Loucy (cell line): ENCODE measurements at regions not wholly inside any gene's neighbourhood (a gene's known extent, or its start where the extent isn't known, plus 50 kb on each side); places are given as distances from the start of the nearest gene placed in this dataset.

Experiments used
- H2AFZ ChIP-seq: fragments of 200-600 bp; sonication (generic); 2 replicates; pipeline ENCODE4 v1.6.0; 2016; ENCODE audit warnings: antibody characterized with exemption, mild to moderate bottlenecking, low read length, moderate library complexity
- H3F3A ChIP-seq: fragments of 200-600 bp; 2 replicates; pipeline ENCODE4 v1.6.0; 2016; ENCODE audit warnings: antibody characterized with exemption, low read depth, mild to moderate bottlenecking
- H3K27me3 ChIP-seq: fragments of 200-600 bp; sonication (generic); 2 replicates; pipeline ENCODE4 v1.6.1; 2014; ENCODE audit warnings: low read length, mild to moderate bottlenecking; ENCODE audit not compliant: insufficient read depth, poor library complexity, severe bottlenecking
- H3K36me3 ChIP-seq: fragments of 200-600 bp; sonication (generic); 2 replicates; pipeline ENCODE4 v1.6.1; 2016; ENCODE audit warnings: low read length; ENCODE audit not compliant: insufficient read depth
- H3K4me1 ChIP-seq: fragments of 200-600 bp; sonication (generic); 2 replicates; pipeline ENCODE4 v1.5.1; 2014; ENCODE audit warnings: low read length, mild to moderate bottlenecking; ENCODE audit not compliant: insufficient read depth, poor library complexity, severe bottlenecking
- H3K4me2 ChIP-seq: fragments of 200-600 bp; sonication (generic); 2 replicates; pipeline ENCODE4 v1.6.0; 2014; ENCODE audit warnings: antibody characterized with exemption, low read length, low read depth, mild to moderate bottlenecking; ENCODE audit not compliant: poor library complexity, severe bottlenecking
- H3K4me3 ChIP-seq: fragments of 200-600 bp; sonication (generic); 2 replicates; pipeline ENCODE4 v1.5.1; 2014; ENCODE audit warnings: low read length, mild to moderate bottlenecking, mixed read lengths; ENCODE audit not compliant: poor library complexity, severe bottlenecking
- H3K79me2 ChIP-seq: fragments of 200-600 bp; sonication (generic); 2 replicates; pipeline ENCODE4 v1.6.1; 2014; ENCODE audit warnings: low read length; ENCODE audit not compliant: insufficient read depth
- H3K9ac ChIP-seq: fragments of 200-600 bp; sonication (generic); 2 replicates; pipeline ENCODE4 v1.6.0; 2014; ENCODE audit warnings: mild to moderate bottlenecking, low read depth, low read length, moderate library complexity; ENCODE audit not compliant: poor library complexity, severe bottlenecking
- H3K9me2 ChIP-seq: fragments of 200-600 bp; sonication (generic); replicated peaks from 2 replicates; pipeline ENCODE4 v1.6.1; 2016; ENCODE audit warnings: low read depth, low read length, mixed read lengths
- H3K9me3 ChIP-seq: fragments of 200-600 bp; sonication (generic); 2 replicates; pipeline ENCODE4 v1.6.1; 2014; ENCODE audit warnings: mild to moderate bottlenecking, antibody characterized with exemption, low read length, low read depth; ENCODE audit not compliant: insufficient read depth
- H4K20me1 ChIP-seq: fragments of 200-600 bp; sonication (generic); 2 replicates; pipeline ENCODE4 v1.6.0; 2014; ENCODE audit warnings: antibody characterized with exemption, low read length, mild to moderate bottlenecking; ENCODE audit not compliant: insufficient read depth, poor library complexity, severe bottlenecking
- CTCF ChIP-seq: fragments of 200-600 bp; sonication (generic); conservative IDR thresholded peaks from 2 replicates; pipeline ENCODE4 v1.5.1; 2014; ENCODE audit warnings: mild to moderate bottlenecking, antibody characterized with exemption, low read length
- EZH2phosphoT487 ChIP-seq: fragments of 200-600 bp; IDR thresholded peaks from 2 replicates; pipeline ENCODE4 v1.6.1; 2018; ENCODE audit warnings: antibody characterized with exemption, mild to moderate bottlenecking, moderate library complexity, borderline replicate concordance

- H3K9ac ChIP-seq = no peak overlapping the region
- no peak overlapping the region for H2AFZ ChIP-seq
- TF ChIP-seq CTCF (no peak), EZH2phosphoT487 (no peak)
- no peaks in the 10 kb centered on the region for H3K9me3 ChIP-seq
- no peaks in the 10 kb centered on the region for H3K79me2 ChIP-seq
- no peaks in the 10 kb centered on the region for H3K27me3 ChIP-seq
- no peaks in the 10 kb centered on the region for H3F3A ChIP-seq
- H4K20me1 ChIP-seq = no peaks in the 10 kb centered on the region
- H3K9me2 ChIP-seq = no peaks in the 10 kb centered on the region
- no peaks in the 10 kb centered on the region for H3K4me1 ChIP-seq
- H3K4me3 ChIP-seq = no peak overlapping the region
- no peaks in the 10 kb centered on the region for H3K36me3 ChIP-seq
- H3K4me2 ChIP-seq = no peak overlapping the region
These were observed 366.5 kb downstream of the LRFN5 start for GRCh38 chr14:41973178-41973577.

- Histone ChIP-seq H3K9me2 (no peaks in the 10 kb centered on the region), H2AFZ (no peak overlapping the region), H3K36me3 (no peaks in the 10 kb centered on the region), H3K4me3 (no peak overlapping the region), H3F3A (no peaks in the 10 kb centered on the region), H3K4me1 (no peaks in the 10 kb centered on the region), H3K27me3 (no peaks in the 10 kb centered on the region), H3K9me3 (no peaks in the 10 kb centered on the region), H3K79me2 (no peaks in the 10 kb centered on the region), H3K9ac (no peak overlapping the region), H3K4me2 (no peak overlapping the region), H4K20me1 (no peaks in the 10 kb centered on the region)
- TF ChIP-seq CTCF (no peak), EZH2phosphoT487 (no peak)
These were observed 365.9 kb downstream of the LRFN5 start for GRCh38 chr14:41972531-41972930.

GRCh38 chr14:41960281-41960680 is 353.6 kb downstream of the LRFN5 start:
- Histone ChIP-seq H3K9me2 (no peaks in the 10 kb centered on the region), H3K4me1 (no peaks in the 10 kb centered on the region), H3K9ac (no peak overlapping the region), H2AFZ (no peak overlapping the region), H3F3A (no peaks in the 10 kb centered on the region), H4K20me1 (no peaks in the 10 kb centered on the region), H3K4me2 (no peak overlapping the region), H3K4me3 (no peak overlapping the region), H3K79me2 (no peaks in the 10 kb centered on the region), H3K36me3 (no peaks in the 10 kb centered on the region), H3K27me3 (no peaks in the 10 kb centered on the region), H3K9me3 (no peaks in the 10 kb centered on the region)
- TF ChIP-seq CTCF (no peak), EZH2phosphoT487 (no peak)
